ENCODE measurements at regions not wholly inside any gene's neighbourhood (a gene's known extent, or its start where the extent isn't known, plus 50 kb on each side); places are given as distances from the start of the nearest gene placed in this dataset.
"Not testable (repeated sequence)": the region's sequence is repeated elsewhere in the genome, so short reads cannot be mapped to it uniquely, and the experiment has no call there.

DNA sequence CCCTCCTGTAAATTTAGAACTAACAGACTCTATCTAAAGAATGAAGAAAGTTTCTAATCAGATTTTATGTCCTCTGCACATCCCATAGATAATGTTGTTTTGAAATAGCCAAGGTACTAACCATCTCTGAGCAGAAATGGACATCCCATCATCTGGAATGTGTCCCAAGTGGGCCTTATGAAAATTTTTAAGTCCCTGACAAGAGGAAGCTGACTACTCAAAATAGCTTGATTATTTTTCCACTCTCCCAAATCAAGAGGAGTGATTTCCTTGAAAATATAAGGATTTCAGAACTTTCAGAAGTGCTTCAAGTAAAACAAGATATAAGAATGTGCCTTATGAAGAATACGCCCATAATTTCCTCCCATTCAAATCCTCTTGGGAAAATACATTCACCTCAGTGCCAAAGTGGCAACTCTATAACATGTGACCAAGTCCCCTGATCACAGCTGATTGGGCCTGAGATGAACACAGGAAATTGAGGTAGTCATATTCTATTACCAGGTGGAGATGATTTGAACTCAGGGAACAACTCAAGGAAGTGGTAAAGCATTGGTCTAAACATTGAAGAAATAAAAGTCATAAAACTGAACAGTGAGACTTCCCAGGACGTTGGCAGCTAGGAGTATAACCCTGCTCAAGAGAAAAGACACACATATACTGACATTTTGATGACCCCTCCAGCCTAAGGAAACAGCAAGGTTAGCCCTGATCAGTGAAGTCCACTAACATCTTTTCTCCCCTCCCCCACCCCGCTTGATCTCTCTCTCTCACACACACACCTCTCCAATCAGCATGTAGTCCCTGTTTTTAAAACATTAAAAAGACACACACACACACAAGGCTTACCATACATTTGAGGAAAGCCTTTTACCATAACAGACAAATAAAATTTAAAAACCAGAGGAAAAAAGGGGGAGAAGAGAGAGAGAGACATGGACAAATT, 70.8 kb upstream of the TEAD1 start:
- no peak for DNase-seq (ENCODE audit: extremely low spot score, unreplicated experiment)
- TF ChIP-seq CTCF (IDR thresholded peaks at IDR 0.05): no peak
- Mint-ChIP-seq H3K4me1 (ENCODE audit: unreplicated experiment) (peaks cover 24% of the 10 kb centered on the region), H3K27me3 (ENCODE audit: unreplicated experiment) (no peaks in the 10 kb centered on the region), H3K27ac (ENCODE audit: unreplicated experiment) (no peak overlapping the region), H3K4me3 (ENCODE audit: unreplicated experiment) (no peak overlapping the region), H3K9me3 (ENCODE audit: unreplicated experiment) (peaks cover 4% of the 10 kb centered on the region), H3K36me3 (ENCODE audit: unreplicated experiment) (no peaks in the 10 kb centered on the region)

GRCh38 chr11:12604557-12605153, 69.6 kb upstream of the TEAD1 start:
- H3K9me3 Mint-ChIP-seq (ENCODE audit: unreplicated experiment): peaks cover 4% of the 10 kb centered on the region
- TF ChIP-seq CTCF (IDR thresholded peaks at IDR 0.05): no peak
- no peak for DNase-seq (ENCODE audit: extremely low spot score, unreplicated experiment)
- no peaks in the 10 kb centered on the region for H3K27me3 Mint-ChIP-seq (ENCODE audit: unreplicated experiment)
- peaks cover 25% of the 10 kb centered on the region for H3K4me1 Mint-ChIP-seq (ENCODE audit: unreplicated experiment)
- no peak overlapping the region for H3K27ac Mint-ChIP-seq (ENCODE audit: unreplicated experiment)
- no peak overlapping the region for H3K4me3 Mint-ChIP-seq (ENCODE audit: unreplicated experiment)
- H3K36me3 Mint-ChIP-seq (ENCODE audit: unreplicated experiment): no peaks in the 10 kb centered on the region

- peaks cover 26% of the 10 kb centered on the region for H3K4me1 Mint-ChIP-seq (ENCODE audit: unreplicated experiment)
- peaks cover 4% of the 10 kb centered on the region for H3K36me3 Mint-ChIP-seq (ENCODE audit: unreplicated experiment)
- no peak for TF ChIP-seq CTCF (IDR thresholded peaks at IDR 0.05)
- peaks cover 17% of the 10 kb centered on the region for H3K9me3 Mint-ChIP-seq (ENCODE audit: unreplicated experiment)
- peak overlapping the region; percentile 61 for H3K27ac Mint-ChIP-seq (ENCODE audit: unreplicated experiment)
- no peaks in the 10 kb centered on the region for H3K27me3 Mint-ChIP-seq (ENCODE audit: unreplicated experiment)
- no peak for DNase-seq (ENCODE audit: extremely low spot score, unreplicated experiment)
- no peak overlapping the region for H3K4me3 Mint-ChIP-seq (ENCODE audit: unreplicated experiment)
These were observed 67.6 kb upstream of the TEAD1 start for GRCh38 chr11:12606597-12606996.

- peaks cover 16% of the 10 kb centered on the region for H3K4me1 Mint-ChIP-seq (ENCODE audit: unreplicated experiment)
- not testable (repeated sequence) for H3K27me3 Mint-ChIP-seq (ENCODE audit: unreplicated experiment); H3K36me3 Mint-ChIP-seq (ENCODE audit: unreplicated experiment); H3K27ac Mint-ChIP-seq (ENCODE audit: unreplicated experiment); DNase-seq (ENCODE audit: extremely low spot score, unreplicated experiment); H3K4me3 Mint-ChIP-seq (ENCODE audit: unreplicated experiment)
- H3K9me3 Mint-ChIP-seq (ENCODE audit: unreplicated experiment): peaks cover 34% of the 10 kb centered on the region
These were observed 65.5 kb upstream of the TEAD1 start for GRCh38 chr11:12608678-12609077.

- no peaks in the 10 kb centered on the region for H3K27me3 Mint-ChIP-seq (ENCODE audit: unreplicated experiment)
- no peak overlapping the region for H3K27ac Mint-ChIP-seq (ENCODE audit: unreplicated experiment)
- no peak overlapping the region for H3K4me3 Mint-ChIP-seq (ENCODE audit: unreplicated experiment)
- TF ChIP-seq CTCF (IDR thresholded peaks at IDR 0.05): no peak
- peaks cover 11% of the 10 kb centered on the region for H3K4me1 Mint-ChIP-seq (ENCODE audit: unreplicated experiment)
- peaks cover 46% of the 10 kb centered on the region for H3K9me3 Mint-ChIP-seq (ENCODE audit: unreplicated experiment)
- peaks cover 9% of the 10 kb centered on the region for H3K36me3 Mint-ChIP-seq (ENCODE audit: unreplicated experiment)
- DNase-seq (ENCODE audit: extremely low spot score, unreplicated experiment): no peak
These were observed 62.9 kb upstream of the TEAD1 start for GRCh38 chr11:12611352-12611751.

Data from osteocyte (in vitro differentiated cells).